Psoas muscle (tissue), 7 donors: ENCODE measurements at regions not wholly inside any gene's neighbourhood (a gene's known extent, or its start where the extent isn't known, plus 50 kb on each side); places are given as distances from the start of the nearest gene placed in this dataset.
"Not testable (repeated sequence)": the region's sequence is repeated elsewhere in the genome, so short reads cannot be mapped to it uniquely, and the experiment has no call there.

Experiments used
- ATAC-seq, 4 donors: fragments of 200-7000 bp; cut with Tn5 transposase; one replicate each; pipeline ENCODE4 v1.9.1; 2020; ENCODE audit warnings: moderate library complexity in 3 of 4, mild to moderate bottlenecking in 2 of 4
- DNase-seq, 2 donors: peaks; one replicate each; pipeline ENCODE4 v3.0.0-alpha.2; 2020
- H3K27ac ChIP-seq: fragments of 200-600 bp; one replicate; pipeline ENCODE4 v1.8.0; 2022
- H3K27me3 ChIP-seq, 3 donors: fragments of 200-600 bp in 1 of 3; one replicate each; pipeline versions ENCODE4 v1.6.1 to v1.8.0; 2013 to 2022; ENCODE audit warnings: low read length in 2 of 3, mild to moderate bottlenecking in 2 of 3, moderate library complexity in 1 of 3; ENCODE audit not compliant: insufficient read depth in 3 of 3
- H3K36me3 ChIP-seq, 2 donors: fragments of 200-600 bp in 1 of 2; one replicate each; pipeline versions ENCODE4 v1.6.1 to v1.8.0; 2013 to 2022; ENCODE audit warnings: low read depth in 1 of 2, mild to moderate bottlenecking in 1 of 2, moderate library complexity in 1 of 2; ENCODE audit not compliant: insufficient read depth in 1 of 2
- H3K4me1 ChIP-seq: fragments of 200-600 bp; one replicate; pipeline ENCODE4 v1.8.0; 2022
- H3K4me3 ChIP-seq: fragments of 200-600 bp; one replicate; pipeline ENCODE4 v1.8.0; 2022; ENCODE audit warnings: mild to moderate bottlenecking
- H3K9me3 ChIP-seq: fragments of 200-600 bp; one replicate; pipeline ENCODE4 v1.8.0; 2022
- WGBS, 3 donors: extraction: QIAGEN DNeasy Blood & Tissue Kit; methylation state at CpG; one replicate each; pipeline versions ENCODE4 v1.1.6 to v1.1.7; 2013; 5-methylcytosine and 5-hydroxymethylcytosine counted together
- intact Hi-C, 2 donors: fragments of 100-400 bp; cut with DNase I; formaldehyde crosslinking; loops; one replicate each; pipeline versions ENCODE4 v1.11.0 to v1.14.2; 2022
- TF ChIP-seq, protein P1 (sequence below): fragments of 200-600 bp; IDR thresholded peaks from one replicate; pipeline ENCODE4 v1.8.0; 2022; ENCODE audit warnings: antibody characterized with exemption
- donor health status: healthy with polysubstance abuse.
- donor health status: DM: no; HTN: no; CAD: no; lungs with moderate emphysema.
- donor health status: Bipolar disorder and iron deficiency.
- donor health status: healthy.
- donor health status: DM: yes; HTN: yes; CAD: no.
- donor health status: DM: no; HTN: no; CAD: no.
- donor health status: DM: yes; HTN: yes; CAD: no.

- ATAC-seq (no peak), DNase-seq (no peak)
- Histone ChIP-seq H3K36me3 (no peaks in the 10 kb centered on the region), H3K9me3 (no peaks in the 10 kb centered on the region), H3K27ac (no peak overlapping the region), H3K27me3 (no peaks in the 10 kb centered on the region), H3K4me1 (no peaks in the 10 kb centered on the region), H3K4me3 (no peak overlapping the region)
- intact Hi-C loops, result no loop called here
- 43 to 51% (median 47%) methylated on average over 3 of the region's 3 CpGs for WGBS, 3 donors
- TF ChIP-seq, protein P1, sequence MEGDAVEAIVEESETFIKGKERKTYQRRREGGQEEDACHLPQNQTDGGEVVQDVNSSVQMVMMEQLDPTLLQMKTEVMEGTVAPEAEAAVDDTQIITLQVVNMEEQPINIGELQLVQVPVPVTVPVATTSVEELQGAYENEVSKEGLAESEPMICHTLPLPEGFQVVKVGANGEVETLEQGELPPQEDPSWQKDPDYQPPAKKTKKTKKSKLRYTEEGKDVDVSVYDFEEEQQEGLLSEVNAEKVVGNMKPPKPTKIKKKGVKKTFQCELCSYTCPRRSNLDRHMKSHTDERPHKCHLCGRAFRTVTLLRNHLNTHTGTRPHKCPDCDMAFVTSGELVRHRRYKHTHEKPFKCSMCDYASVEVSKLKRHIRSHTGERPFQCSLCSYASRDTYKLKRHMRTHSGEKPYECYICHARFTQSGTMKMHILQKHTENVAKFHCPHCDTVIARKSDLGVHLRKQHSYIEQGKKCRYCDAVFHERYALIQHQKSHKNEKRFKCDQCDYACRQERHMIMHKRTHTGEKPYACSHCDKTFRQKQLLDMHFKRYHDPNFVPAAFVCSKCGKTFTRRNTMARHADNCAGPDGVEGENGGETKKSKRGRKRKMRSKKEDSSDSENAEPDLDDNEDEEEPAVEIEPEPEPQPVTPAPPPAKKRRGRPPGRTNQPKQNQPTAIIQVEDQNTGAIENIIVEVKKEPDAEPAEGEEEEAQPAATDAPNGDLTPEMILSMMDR, result no peak
Observed at GRCh38 chr16:26396511-26397235, 670.1 kb upstream of the C16orf82 start.

DNA sequence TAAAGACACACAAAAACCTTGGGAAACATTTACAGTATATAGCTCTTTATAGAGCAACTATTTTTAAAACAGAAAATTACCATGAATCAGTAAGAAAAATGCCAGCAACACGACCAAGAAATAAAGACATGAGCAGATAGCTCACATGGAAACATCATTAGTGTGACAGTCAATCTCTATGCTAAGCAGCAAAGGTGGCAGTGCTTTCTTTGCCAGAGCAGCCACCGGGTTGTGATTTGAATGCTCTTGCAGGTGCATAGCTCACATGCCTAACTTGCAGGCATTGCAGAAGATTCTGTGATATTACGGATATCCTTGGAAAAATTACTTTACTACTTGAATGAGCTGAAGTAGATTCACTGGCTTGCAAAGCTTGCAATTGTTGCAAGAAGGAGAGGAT, 652.9 kb upstream of the C16orf82 start:
- DNase-seq, result no peak
- H3K27ac ChIP-seq, result no peak overlapping the region
- 38 to 45% (median 44%) methylated on average over 3 of the region's 3 CpGs for WGBS, 3 donors
- no peak for ATAC-seq
- intact Hi-C loops, result no loop called here
- TF ChIP-seq, protein P1, result no peak
- H3K4me3 ChIP-seq, result no peak overlapping the region
- no peaks in the 10 kb centered on the region for H3K4me1 ChIP-seq
- H3K36me3 ChIP-seq, result no peaks in the 10 kb centered on the region
- no peaks in the 10 kb centered on the region for H3K9me3 ChIP-seq
- H3K27me3 ChIP-seq, result no peaks in the 10 kb centered on the region

DNA sequence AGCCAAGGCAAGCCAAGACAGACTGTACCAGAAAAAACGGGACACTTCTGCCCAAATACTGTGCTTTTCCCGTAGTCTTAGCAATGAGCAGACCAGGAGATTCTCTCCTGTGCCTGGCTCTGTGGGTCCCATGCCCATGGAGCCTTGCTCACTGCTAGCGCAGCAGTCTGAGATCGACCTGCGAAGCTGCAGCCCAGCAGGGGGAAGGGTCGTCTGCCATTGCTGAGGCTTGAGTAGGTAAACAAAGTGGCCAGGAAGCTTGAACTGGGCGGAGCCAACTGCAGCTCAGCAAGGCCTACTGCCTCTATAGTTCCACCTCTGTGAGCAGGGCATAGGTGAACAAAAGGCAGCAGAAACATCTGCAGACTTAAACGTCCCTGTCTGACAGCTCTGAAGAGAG, 647.3 kb upstream of the C16orf82 start:
- H3K4me1 ChIP-seq, H3K4me3 ChIP-seq, ATAC-seq, H3K27me3 ChIP-seq, DNase-seq, intact Hi-C loops, H3K9me3 ChIP-seq, H3K27ac ChIP-seq, H3K36me3 ChIP-seq: not testable (repeated sequence)
- 56 to 65% (median 58%) methylated on average over 8 of the region's 8 CpGs for WGBS, 3 donors

GRCh38 chr16:26430618-26431017, 636.1 kb upstream of the C16orf82 start:
- Histone ChIP-seq H3K27ac (no peak overlapping the region), H3K4me1 (no peaks in the 10 kb centered on the region), H3K27me3 (no peaks in the 10 kb centered on the region), H3K9me3 (peaks cover 11% of the 10 kb centered on the region), H3K4me3 (no peak overlapping the region), H3K36me3 (no peaks in the 10 kb centered on the region)
- intact Hi-C loops, result no loop called here
- 87 to 97% (median 97%) methylated on average over 2 of the region's 2 CpGs for WGBS, 3 donors
- DNase-seq (no peak), ATAC-seq (no peak)
- TF ChIP-seq, protein P1, result no peak

GRCh38 chr16:26433807-26434206, 632.9 kb upstream of the C16orf82 start:
- no peaks in the 10 kb centered on the region for H3K4me1 ChIP-seq
- no peak overlapping the region for H3K4me3 ChIP-seq
- TF ChIP-seq, protein P1, result no peak
- no peak overlapping the region for H3K27ac ChIP-seq
- intact Hi-C loops, result no loop called here
- peaks cover 17% of the 10 kb centered on the region for H3K9me3 ChIP-seq
- 62 to 70% (median 62%) methylated on average over 2 of the region's 2 CpGs for WGBS, 3 donors
- peaks cover 0 to under 1% (median 0%) of the 10 kb centered on the region in 3 donors for H3K27me3 ChIP-seq
- no peaks in the 10 kb centered on the region for H3K36me3 ChIP-seq
- ATAC-seq (no peak), DNase-seq (no peak)
